Umbilical cord (tissue), 1 donor: ENCODE measurements at regions not wholly inside any gene's neighbourhood (a gene's known extent, or its start where the extent isn't known, plus 50 kb on each side); places are given as distances from the start of the nearest gene placed in this dataset.

Source experiments
- DNase-seq: peaks from one replicate; pipeline ENCODE4 v3.0.0-alpha.2; 2015; ENCODE audit warnings: low spot score

DNA sequence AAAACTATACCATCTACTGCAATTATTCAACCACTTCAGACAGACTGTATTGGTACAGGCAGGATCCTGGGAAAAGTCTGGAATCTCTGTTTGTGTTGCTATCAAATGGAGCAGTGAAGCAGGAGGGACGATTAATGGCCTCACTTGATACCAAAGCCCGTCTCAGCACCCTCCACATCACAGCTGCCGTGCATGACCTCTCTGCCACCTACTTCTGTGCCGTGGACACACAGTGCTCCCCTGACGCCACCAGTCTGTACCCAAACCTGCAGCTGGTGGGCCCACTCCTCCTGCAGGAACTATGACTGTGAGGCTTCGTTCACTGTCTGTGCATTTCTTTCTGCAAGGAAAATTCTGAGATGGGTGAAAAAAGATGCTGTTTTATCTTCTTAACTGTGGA, 284.7 kb downstream of the DAD1 start:
- no peak for DNase-seq

DNA sequence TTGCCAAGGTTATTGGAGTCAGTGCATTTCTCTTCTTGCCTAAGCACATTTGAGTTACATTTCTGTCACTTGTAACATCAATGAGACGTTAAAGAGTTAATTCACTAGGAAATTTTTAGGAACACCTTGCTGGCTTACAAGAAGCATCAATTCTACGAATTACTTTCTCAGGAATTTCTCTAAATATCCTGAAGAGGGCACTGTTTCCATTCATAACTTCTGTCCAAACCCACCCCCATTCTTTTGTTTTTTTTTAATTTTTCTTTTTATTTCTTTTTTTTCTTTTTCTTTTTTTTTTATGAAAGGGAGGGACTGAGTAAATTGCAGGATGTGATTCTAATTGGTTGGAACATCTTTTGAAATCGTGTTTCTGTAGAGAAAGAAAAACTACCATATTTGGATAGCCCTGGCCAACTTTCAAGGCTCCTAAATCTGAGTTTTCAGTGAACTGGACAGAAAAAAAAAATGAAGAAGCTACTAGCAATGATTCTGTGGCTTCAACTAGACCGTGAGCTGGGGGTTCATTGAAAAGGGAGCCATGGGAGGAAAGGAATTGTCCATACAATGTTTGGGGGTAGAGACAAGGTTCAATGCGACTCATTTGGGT, 285.3 kb downstream of the DAD1 start:
- DNase-seq = no peak

DNA sequence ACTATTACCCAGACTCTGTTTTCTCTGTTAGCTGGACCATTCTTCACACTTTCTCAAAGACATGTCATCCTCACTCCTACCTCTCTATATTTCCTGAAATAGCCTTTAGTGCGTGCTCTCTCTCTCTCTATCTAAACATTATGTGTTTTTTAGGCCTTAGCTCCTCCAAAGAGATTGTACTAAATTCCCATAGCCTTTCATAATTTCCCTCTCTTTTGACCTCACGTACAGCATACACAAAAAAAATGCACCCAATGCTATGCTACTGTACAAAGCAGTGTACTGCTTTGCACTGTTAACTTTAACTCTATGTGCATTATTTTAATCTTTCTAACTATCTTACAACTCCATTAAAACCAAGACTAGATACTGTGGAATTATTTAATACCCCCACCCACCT, 288.4 kb downstream of the DAD1 start:
- no peak for DNase-seq

DNA sequence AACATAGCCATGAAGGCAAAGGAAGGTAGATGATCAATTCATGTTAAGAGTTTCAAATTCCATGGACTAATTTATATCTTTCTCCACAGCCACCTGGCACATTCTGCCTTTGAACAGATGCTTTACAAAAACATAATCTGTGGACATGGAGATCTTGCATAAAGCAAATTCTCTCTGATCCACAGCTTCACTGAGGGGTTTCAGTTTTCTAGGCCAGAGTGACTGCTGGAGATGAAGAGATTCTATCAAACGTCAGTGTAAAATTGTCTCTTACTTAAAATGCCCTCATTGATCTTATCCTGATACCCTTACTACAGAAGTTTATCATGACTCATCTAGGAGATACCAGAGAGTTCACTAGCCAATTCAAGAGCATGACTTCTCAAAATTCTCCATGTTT, 291.6 kb downstream of the DAD1 start:
- no peak for DNase-seq

DNA sequence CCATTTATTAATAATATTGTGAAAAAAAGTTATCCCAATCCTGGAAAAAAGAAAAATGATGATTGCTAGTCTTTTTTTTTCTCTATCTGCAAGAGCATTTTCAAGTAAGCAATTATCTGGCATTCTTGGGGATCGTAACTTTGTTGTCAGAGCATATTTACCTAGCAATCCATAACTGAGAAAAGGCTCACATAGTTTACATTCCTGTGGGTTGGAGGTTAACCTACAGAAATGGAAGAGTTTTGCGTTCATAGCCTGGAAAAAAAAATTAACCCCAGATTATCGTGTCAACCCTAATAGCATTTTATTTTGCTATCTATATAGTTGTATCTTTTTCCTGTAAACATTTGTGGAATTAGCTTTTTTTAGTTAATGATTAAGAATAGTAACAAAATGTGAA, 292.3 kb downstream of the DAD1 start:
- no peak for DNase-seq

DNA sequence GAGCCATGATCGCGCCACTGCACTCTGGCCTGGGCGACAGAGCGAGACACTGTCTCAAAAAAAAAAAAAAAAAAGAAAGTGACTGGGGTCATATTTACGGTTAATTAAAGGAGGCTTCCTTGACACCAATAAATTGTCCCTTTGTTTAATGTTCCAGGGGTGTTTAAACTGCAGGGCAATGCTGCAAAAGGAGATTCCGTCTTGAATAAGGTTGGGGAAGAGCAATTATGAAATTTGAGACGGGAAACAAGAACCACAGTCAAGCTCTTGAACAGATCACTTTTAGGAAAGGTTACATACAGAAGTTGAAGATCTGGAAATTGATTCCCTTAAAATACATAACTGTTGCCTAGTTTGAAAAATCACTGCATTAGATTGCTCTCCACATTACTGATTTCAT, 292.9 kb downstream of the DAD1 start:
- DNase-seq = no peak

DNA sequence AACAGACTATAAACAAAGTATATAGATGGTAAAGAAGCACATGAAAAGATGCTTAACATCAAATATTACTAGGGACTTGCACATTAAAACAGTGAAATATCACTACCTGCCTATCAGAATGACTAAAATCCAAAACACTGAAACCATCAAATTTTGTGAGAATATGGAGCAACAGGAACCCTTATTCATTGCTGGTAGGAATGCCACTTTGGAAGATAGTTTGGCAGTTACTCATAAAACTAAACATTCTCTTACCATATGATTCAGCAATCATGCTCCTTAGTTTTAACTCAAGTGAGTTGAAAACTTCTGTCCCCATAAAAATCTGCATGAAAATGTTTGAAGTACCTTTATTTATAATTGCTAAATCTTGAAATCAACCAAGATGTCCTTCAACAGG, 297.6 kb downstream of the DAD1 start:
- DNase-seq = no peak

DNA sequence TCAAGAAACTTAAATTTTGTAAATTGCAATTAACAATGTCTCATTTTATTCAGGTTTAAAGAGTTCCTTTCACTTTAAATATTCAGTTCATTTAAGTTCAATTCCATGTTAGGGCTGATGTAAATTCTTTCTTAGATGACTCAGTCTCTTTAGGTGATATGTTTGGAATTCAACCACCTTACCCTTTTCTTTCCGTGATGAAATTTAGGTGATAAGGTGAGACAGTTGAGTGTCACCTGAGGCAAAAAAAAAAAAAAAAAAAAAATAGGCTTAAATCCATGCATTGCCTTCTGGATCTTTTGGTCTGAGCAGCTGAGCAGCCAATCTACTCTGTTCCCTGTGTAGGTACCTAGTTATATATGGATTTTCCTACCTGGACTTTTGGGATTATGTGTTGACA, 299.5 kb downstream of the DAD1 start:
- DNase-seq = no peak

DNA sequence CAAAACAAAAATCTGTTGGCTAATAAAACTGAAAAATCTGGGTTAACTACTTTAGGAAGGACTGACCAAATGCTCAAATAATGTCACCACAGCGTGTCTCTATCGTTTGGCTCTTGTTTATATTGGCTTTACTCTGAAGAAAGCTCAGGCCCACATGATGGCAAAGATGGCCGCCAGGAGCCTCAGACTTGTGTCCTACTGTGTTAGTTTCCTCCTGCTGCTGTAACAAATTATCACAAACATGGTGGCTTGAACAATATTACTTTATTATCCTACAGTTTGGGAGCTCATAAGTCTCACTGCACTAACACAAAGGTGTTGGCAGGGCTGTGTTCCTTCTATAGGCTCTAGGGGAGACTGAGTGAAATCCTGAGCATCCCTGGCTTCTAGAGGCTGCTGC, 303.0 kb downstream of the DAD1 start:
- DNase-seq = no peak

DNA sequence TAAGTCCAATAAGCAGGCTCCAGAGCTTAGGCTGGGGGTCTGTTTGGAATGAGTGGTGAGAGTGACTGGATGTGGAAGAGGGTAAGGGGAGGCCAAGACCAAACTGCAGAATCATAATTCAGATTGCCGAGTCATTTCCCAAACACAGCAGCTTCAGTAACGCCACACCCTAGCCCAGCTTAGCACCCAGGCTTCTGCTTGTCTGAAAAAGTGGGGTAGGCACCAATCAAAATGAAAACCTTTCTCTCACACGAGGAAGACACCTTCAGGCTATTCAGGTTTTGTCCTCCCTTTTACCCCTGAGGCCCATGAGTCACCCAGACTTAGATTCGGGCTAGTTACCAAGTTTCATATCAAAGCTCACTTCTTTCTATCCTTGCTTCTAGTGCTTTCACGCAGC, 306.1 kb downstream of the DAD1 start:
- DNase-seq = no peak

DNA sequence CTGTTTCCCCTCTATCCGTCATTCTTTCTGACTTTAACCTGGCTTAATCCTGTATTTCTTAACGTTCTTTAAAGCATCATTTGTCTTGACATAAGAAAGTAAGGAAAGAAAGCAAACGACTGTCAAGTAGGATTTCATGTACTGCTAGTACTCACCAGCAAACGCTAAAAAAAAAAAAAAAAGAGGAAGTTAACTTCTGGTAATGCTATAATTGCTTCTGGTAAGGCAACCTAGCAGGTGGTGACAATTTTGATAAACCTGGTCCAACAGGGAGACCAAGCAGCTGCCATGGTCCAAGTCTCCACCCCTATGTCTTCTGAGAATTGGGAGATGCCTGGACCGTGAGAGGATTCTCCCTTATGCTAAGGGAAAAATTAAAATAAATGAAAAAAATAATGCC, 306.6 kb downstream of the DAD1 start:
- no peak for DNase-seq

DNA sequence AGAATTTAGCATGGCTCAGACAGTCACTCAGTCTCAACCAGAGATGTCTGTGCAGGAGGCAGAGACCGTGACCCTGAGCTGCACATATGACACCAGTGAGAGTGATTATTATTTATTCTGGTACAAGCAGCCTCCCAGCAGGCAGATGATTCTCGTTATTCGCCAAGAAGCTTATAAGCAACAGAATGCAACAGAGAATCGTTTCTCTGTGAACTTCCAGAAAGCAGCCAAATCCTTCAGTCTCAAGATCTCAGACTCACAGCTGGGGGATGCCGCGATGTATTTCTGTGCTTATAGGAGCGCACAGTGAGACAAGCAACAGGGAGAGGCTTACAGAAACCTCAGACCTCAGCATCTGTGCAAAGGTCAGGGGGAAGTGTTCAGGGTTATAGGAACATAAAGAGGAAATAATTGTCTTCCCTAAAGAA, 307.6 kb downstream of the DAD1 start:
- DNase-seq = peak; percentile 67

DNA sequence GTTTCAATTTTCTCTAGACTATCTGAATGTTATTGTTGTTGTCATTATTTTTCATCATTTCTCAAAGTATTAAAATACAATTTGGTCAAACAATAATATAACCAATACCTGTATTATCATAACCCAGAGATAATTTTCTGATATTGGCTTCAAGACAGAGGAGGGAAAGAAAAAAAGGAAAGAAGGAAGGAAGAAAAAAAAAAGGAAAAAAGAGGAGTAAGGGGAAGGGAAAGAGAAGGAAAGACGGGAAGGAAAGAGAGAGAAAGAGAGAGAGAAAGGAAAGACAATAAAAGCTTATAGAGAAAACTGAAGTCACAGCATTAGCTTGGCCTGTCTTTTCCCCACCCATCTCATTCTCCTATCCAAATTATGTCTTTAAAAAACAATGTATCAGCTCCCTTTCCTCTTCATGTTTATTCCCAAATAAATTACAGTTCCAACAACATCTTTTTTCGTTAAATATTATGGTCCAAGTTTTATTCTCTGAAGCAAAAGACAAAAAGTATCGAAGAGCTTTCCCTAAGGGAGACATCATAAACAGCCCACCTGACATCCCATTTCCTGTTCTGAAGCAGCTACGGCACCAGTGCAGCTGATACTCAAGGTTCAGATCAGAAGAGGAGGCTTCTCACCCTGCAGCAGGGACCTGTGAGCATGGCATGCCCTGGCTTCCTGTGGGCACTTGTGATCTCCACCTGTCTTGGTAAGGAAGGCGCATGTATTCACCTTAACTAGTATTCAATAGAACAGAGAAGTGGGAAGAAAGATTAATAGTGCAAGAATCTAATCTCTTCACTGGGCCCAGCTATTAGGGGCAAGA, 308.3 kb downstream of the DAD1 start:
- DNase-seq = no peak

DNA sequence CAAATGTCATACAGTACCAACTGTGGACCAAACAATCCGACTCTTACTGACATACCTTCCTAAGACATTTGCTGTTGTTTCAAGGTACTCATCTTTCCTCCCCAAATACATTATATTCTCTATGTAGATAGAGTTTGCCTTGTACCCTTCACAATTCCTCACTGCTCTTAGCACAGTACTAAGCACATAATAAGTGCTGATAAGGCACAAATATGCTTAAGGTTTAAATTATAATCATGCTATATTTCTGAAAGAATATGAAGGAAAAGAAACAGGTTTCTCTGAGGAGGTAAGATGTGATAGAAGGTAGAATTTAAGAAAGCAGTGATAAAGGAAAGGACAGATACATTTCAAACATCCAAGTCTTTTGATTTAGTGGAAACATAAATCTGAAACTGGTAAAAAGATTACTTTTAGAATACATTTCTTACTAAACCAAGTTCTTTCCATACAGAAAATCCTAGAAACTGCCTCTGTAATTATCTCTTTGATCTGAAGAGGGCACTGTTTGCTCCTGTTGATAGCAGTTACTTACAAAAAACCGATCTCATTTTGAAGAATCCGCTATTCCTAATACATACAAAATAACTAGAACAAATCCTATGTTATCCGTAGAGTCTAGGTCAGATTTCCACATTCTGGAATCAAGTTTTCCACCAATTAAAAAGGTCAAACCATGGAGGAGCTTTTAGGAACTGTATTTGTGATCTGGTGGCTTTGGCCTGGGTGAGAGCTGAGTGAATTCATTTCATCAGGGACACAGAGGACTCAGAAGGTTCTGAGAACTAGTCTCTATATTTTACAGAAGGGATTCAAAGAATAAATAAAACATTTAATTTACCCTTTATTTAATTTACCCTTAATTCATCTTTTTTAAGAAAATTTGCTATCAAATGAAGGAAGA, 311.9 kb downstream of the DAD1 start:
- peak; percentile 49 for DNase-seq

DNA sequence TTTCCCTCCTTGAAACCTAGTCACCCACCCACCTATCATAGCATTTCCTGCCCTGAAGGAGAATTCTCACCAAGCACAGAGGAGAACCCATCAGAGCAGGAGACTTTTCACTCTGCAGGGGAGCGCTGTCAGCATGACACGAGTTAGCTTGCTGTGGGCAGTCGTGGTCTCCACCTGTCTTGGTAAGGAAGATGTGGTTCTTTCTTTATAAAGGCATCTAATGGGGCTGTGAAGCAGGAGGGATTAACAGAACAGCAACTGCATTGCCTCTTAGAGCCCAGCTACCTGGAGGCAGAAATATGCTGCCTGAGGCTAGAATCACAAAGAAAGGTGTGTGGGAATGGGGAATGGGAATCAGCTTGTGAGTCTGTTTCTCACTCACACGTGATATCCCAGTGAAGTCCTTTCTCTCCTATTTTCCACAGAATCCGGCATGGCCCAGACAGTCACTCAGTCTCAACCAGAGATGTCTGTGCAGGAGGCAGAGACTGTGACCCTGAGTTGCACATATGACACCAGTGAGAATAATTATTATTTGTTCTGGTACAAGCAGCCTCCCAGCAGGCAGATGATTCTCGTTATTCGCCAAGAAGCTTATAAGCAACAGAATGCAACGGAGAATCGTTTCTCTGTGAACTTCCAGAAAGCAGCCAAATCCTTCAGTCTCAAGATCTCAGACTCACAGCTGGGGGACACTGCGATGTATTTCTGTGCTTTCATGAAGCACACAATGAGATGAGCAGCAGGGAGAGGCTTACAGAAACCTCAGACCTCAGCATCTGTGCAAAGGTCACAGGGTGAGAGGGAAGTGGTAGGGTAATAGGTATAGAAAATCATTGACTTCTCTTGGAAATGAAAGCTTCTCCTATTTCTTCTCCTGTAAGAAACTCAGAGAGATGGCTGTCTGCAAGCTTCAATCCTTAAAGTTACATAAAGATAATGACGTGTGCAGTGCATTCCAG, 316.9 kb downstream of the DAD1 start:
- no peak for DNase-seq

DNA sequence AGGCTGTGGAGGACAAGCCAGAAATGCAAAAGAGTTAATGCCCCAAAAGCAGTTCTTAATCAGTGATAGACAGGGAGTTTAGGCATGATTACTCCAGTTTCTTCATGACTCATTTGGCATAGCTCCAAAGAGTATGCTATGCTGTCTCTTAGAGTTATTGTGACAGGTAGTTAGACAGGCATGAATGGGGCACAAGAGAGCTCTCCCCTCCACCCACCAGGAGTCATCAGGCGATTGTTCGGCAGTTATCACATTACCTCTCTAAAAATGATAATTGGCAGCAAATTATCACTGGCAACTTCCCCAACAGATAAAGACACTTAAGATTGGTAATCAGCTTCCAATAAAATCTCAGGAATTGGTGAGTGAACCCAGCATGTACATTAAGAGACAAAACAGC, 320.1 kb downstream of the DAD1 start:
- DNase-seq = peak; percentile 48

DNA sequence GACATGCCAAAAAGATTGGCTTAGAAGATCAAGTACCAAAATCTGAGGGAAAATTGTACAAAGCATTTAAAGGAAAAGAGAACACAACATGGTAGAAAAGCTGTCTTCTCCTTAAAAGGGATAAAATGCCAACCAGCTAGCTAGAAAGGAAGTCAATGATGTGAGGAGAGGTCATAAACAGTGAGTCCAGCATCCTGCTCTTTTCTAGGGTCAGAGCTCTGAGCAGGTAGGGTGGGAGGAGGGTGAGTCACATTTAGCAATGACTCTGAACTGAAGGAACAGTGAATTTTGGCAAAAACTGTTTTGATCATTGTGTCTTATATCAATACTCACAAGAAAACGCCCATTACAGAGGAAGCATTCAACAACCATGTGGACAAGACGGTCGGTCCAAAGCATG, 322.3 kb downstream of the DAD1 start:
- no peak for DNase-seq

DNA sequence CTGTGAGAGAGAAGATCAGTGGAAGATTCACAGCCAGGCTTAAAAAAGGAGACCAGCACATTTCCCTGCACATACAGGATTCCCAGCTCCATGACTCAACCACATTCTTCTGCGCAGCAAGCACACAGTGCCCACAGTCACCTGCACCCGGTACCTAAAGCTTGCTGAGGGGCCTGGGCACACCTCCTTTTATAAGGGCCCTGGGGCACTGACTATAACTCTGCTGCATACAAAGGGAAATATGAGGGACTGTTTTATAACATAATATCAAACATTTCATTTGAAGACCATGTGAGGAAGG, 322.9 kb downstream of the DAD1 start:
- no peak for DNase-seq

DNA sequence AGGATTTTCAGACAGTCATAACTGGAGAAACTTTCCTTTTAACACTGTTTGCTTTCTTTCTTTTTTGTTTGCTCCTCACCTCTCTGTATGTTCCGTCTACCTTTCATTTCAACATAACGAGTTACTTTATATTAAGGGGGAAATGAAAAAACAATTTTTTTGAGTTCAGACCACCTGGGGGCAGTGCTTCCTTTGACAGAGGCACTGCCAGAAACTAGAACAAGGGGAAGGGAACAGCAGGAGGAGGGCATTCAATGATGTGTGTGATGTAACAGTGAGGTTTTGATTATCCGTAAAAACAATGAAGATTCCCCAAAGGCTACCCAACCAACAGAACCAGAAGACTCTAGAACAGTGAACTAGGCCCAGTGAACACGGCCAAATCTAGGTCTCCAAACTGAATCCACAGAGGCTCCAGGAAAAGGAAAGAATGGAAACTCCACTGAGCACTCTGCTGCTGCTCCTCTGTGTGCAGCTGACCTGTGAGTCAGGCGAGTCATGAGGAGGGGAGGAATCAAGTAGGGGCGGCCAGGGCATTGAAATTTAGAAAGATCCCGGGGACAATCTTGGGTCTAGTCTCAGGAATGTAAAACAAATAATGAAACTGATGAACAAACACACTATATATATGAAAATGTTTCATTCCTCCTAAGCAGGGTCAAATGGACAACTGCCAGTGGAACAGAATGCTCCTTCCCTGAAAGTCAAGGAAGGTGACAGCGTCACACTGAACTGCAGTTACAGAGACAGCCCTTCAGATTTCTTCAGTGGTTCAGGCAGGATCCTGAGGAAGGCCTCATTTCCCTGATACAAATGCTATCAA, 323.5 kb downstream of the DAD1 start:
- no peak for DNase-seq

DNA sequence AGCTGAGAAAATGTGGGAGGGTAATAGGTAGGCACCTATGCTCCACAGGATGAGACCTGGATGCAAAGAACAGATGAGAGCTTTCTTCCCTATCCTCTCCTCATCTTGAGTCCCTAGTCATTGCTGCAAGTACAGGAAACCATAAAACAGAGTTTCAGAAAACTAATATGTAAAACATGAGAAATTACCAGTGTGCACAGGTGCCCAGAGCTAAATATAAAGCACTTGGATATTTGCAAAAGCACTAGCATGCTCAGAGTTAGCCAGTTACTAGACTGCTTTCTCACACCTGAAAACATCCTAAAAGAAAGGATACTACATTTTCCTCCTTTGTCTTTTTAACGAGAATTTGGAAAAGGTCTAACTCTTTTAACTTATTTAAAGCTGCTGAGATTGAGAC, 324.3 kb downstream of the DAD1 start:
- DNase-seq = no peak

DNA sequence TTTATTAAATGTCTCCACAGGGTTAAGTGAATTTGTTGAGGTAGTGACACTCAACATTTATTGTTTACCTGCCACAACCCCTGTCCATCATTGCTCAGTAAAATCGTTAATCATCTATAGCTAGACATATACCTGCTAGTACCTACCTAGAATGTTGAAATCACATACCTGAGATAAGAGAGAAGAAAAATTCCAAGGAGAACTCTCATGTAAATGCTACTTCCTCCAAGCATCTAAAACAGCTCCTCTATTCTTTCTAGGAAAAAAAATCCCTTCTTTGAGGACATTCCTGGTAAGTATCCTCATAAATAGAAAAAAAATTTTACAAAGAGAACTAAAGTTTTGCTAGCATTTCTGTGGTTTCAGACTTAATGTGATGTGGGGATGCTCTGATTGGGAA, 325.1 kb downstream of the DAD1 start:
- DNase-seq = no peak
